H1 (cell line): ENCODE measurements at regions not wholly inside any gene's neighbourhood (a gene's known extent, or its start where the extent isn't known, plus 50 kb on each side); places are given as distances from the start of the nearest gene placed in this dataset.

Experiments used
- CTCF ChIA-PET: fragments of 300-600 bp; sonication (Branson Sonifier 250); formaldehyde crosslinking; loops from one replicate; lab custom pipeline; 2021; ENCODE audit not compliant: partially characterized antibody; lab: Charles Lee
- POLR2A ChIA-PET: fragments of 300-600 bp; sonication (Branson Sonifier 250); formaldehyde crosslinking; loops from one replicate; lab custom pipeline; 2021; ENCODE audit warnings: inconsistent platforms; ENCODE audit not compliant: partially characterized antibody; lab: Charles Lee
- DNase-seq, 2 experiments: peaks; one replicate each; pipeline versions ENCODE4 v3.0.0 to v3.0.0-alpha.2; 2010 to 2022; ENCODE audit warnings: low spot score in 2 of 2, low read depth in 1 of 2, mixed read lengths in 1 of 2
- FAIRE-seq: peaks from 2 replicates; lab custom pipeline; 2011; peaks lifted over from hg19 to GRCh38; lab: Jason Lieb, UNC
- H2AFZ ChIP-seq: 2 replicates; pipeline ENCODE4 v1.8.1; 2012; ENCODE audit warnings: low read length, inconsistent platforms
- H2AK5ac ChIP-seq: 2 replicates; pipeline ENCODE4 v1.6.1; 2013; ENCODE audit warnings: low read depth, low read length
- H2BK120ac ChIP-seq: replicated peaks from 2 replicates; pipeline ENCODE3; 2013; ENCODE audit warnings: low read depth, low read length, inconsistent platforms
- H2BK12ac ChIP-seq: 2 replicates; pipeline ENCODE4 v1.6.1; 2013; ENCODE audit warnings: low read depth, low read length
- H2BK15ac ChIP-seq: 2 replicates; pipeline ENCODE4 v1.6.1; 2013; ENCODE audit warnings: low read length
- H2BK20ac ChIP-seq: 2 replicates; pipeline ENCODE4 v1.6.1; 2013; ENCODE audit warnings: low read length
- H2BK5ac ChIP-seq: 2 replicates; pipeline ENCODE4 v1.6.1; 2013; ENCODE audit warnings: low read depth, low read length
- H3K14ac ChIP-seq: 2 replicates; pipeline ENCODE4 v1.6.1; 2013; ENCODE audit warnings: inconsistent platforms; ENCODE audit not compliant: insufficient read length
- H3K18ac ChIP-seq: 2 replicates; pipeline ENCODE4 v1.6.1; 2013; ENCODE audit warnings: low read length; ENCODE audit errors: extremely low read depth
- H3K23ac ChIP-seq: 2 replicates; pipeline ENCODE4 v1.6.1; 2013; ENCODE audit warnings: inconsistent platforms; ENCODE audit not compliant: insufficient read length
- H3K23me2 ChIP-seq: 2 replicates; pipeline ENCODE4 v1.6.1; 2013; ENCODE audit warnings: low read depth, low read length
- H3K27ac ChIP-seq: 2 replicates; pipeline ENCODE4 v1.6.1; 2011; ENCODE audit warnings: low read depth, low read length, inconsistent platforms
- H3K27me3 ChIP-seq, 4 experiments: replicated peaks in 1 of 4; 1 replicate in 1 of 4; 2 replicates in 3 of 4; pipeline versions ENCODE4 v1.6.1 to v1.8.1; 2011 to 2013; ENCODE audit warnings: low read length in 3 of 4, mild to moderate bottlenecking in 3 of 4, inconsistent platforms in 2 of 4, mixed read lengths in 2 of 4, moderate library complexity in 1 of 4; ENCODE audit not compliant: control insufficient read depth in 3 of 4, insufficient read depth in 3 of 4; ENCODE audit errors: extremely low read depth in 1 of 4
- H3K36me3 ChIP-seq, 4 experiments: 2 replicates each; pipeline versions ENCODE4 v1.6.1 to v1.8.1; 2011 to 2013; ENCODE audit warnings: mild to moderate bottlenecking in 4 of 4, low read length in 3 of 4, moderate library complexity in 2 of 4, control low read depth in 1 of 4, inconsistent platforms in 1 of 4; ENCODE audit not compliant: insufficient read depth in 4 of 4, control insufficient read depth in 2 of 4
- H3K4ac ChIP-seq: replicated peaks from 2 replicates; pipeline ENCODE3; 2013; ENCODE audit warnings: low read length, low read depth, mixed read lengths, inconsistent platforms; ENCODE audit not compliant: insufficient read length
- H3K4me1 ChIP-seq, 4 experiments: replicated peaks in 1 of 4; 1 replicate in 1 of 4; 2 replicates in 3 of 4; pipeline versions ENCODE4 v1.6.1 to v1.8.1; 2011 to 2013; ENCODE audit warnings: low read length in 3 of 4, inconsistent platforms in 2 of 4, mixed read lengths in 1 of 4; ENCODE audit not compliant: insufficient read depth in 4 of 4, control insufficient read depth in 3 of 4
- H3K4me2 ChIP-seq, 2 experiments: 2 replicates each; pipeline versions ENCODE4 v1.6.1 to v1.8.1; 2011 to 2013; ENCODE audit warnings: low read depth in 2 of 2, low read length in 2 of 2, control low read depth in 1 of 2, inconsistent platforms in 1 of 2, mild to moderate bottlenecking in 1 of 2; ENCODE audit not compliant: insufficient read depth in 1 of 2
- H3K4me3 ChIP-seq, 4 experiments: fragments of 200-600, 300-600 bp in 1 of 4; sonication (generic), shearing (Covaris generic), sonication (Bioruptor Twin) in 1 of 4; 2 replicates each; pipeline versions ENCODE4 v1.5.1 to v1.8.1; 2011 to 2016; ENCODE audit warnings: low read length in 4 of 4, low read depth in 3 of 4, control low read depth in 2 of 4, inconsistent platforms in 2 of 4, mild to moderate bottlenecking in 2 of 4, mixed read lengths in 1 of 4, moderate library complexity in 1 of 4; ENCODE audit not compliant: insufficient read depth in 2 of 4; ENCODE audit errors: extremely low read depth in 1 of 4
- H3K56ac ChIP-seq: replicated peaks from 2 replicates; pipeline ENCODE3; 2013; ENCODE audit warnings: low read depth, mild to moderate bottlenecking, mixed read lengths, low read length, inconsistent platforms; ENCODE audit not compliant: insufficient read length
- H3K79me1 ChIP-seq: 2 replicates; pipeline ENCODE4 v1.6.1; 2013; ENCODE audit warnings: low read depth, low read length, control low read depth
- H3K79me2 ChIP-seq, 2 experiments: 2 replicates each; pipeline versions ENCODE4 v1.6.1 to v1.8.1; 2012 to 2013; ENCODE audit warnings: low read length in 2 of 2, mild to moderate bottlenecking in 2 of 2, inconsistent platforms in 1 of 2; ENCODE audit not compliant: insufficient read depth in 2 of 2, control insufficient read depth in 1 of 2
- H3K9ac ChIP-seq, 4 experiments: replicated peaks in 1 of 4; 1 replicate in 1 of 4; 2 replicates in 3 of 4; pipeline versions ENCODE4 v1.6.1 to v1.8.1; 2011 to 2013; ENCODE audit warnings: low read depth in 3 of 4, low read length in 3 of 4, control low read depth in 2 of 4, mild to moderate bottlenecking in 2 of 4, moderate library complexity in 2 of 4, inconsistent platforms in 1 of 4; ENCODE audit errors: extremely low read depth in 1 of 4
- H3K9me3 ChIP-seq, 2 experiments: 2 replicates each; pipeline versions ENCODE4 v1.6.1 to v1.8.1; 2012 to 2013; ENCODE audit warnings: mild to moderate bottlenecking in 2 of 2, moderate library complexity in 2 of 2, control low read depth in 1 of 2, inconsistent platforms in 1 of 2, low read depth in 1 of 2, low read length in 1 of 2, mixed read lengths in 1 of 2; ENCODE audit not compliant: insufficient read depth in 2 of 2
- H4K20me1 ChIP-seq, 2 experiments: replicated peaks in 1 of 2; 2 replicates each; pipeline versions ENCODE3 to v1.8.1; 2011 to 2013; ENCODE audit warnings: inconsistent platforms in 2 of 2, low read length in 2 of 2, mild to moderate bottlenecking in 1 of 2; ENCODE audit not compliant: insufficient read depth in 2 of 2, control insufficient read depth in 1 of 2
- H4K5ac ChIP-seq: 2 replicates; pipeline ENCODE4 v1.6.1; 2013; ENCODE audit warnings: low read length, low read depth, mixed read lengths, inconsistent platforms; ENCODE audit not compliant: insufficient read length
- H4K8ac ChIP-seq: 2 replicates; pipeline ENCODE4 v1.8.0; 2013; ENCODE audit warnings: mild to moderate bottlenecking, moderate library complexity, low read length, inconsistent platforms; ENCODE audit not compliant: insufficient read depth; ENCODE audit errors: extremely low read depth
- H4K91ac ChIP-seq: replicated peaks from 2 replicates; pipeline ENCODE3; 2013; ENCODE audit warnings: low read length, mixed read lengths, inconsistent platforms; ENCODE audit not compliant: insufficient read length
- BCL11A ChIP-seq, 2 experiments: IDR thresholded peaks; one replicate each; pipeline ENCODE4 v1.6.1; 2011; ENCODE audit warnings: low read depth in 2 of 2, low read length in 2 of 2, mild to moderate bottlenecking in 2 of 2
- EP300 ChIP-seq, 2 experiments: IDR thresholded peaks; 1 replicate in 1 of 2; 2 replicates in 1 of 2; pipeline ENCODE4 v1.6.1; 2011 to 2012; ENCODE audit warnings: low read depth in 2 of 2, low read length in 2 of 2, mild to moderate bottlenecking in 2 of 2, borderline replicate concordance in 1 of 2, inconsistent platforms in 1 of 2, moderate library complexity in 1 of 2
- POU5F1 ChIP-seq: IDR thresholded peaks from 2 replicates; pipeline ENCODE4 v1.6.1; 2011; ENCODE audit warnings: low read depth, mild to moderate bottlenecking, low read length, moderate library complexity
- RFX5 ChIP-seq: IDR thresholded peaks from 2 replicates; pipeline ENCODE4 v1.6.1; 2011; ENCODE audit warnings: low read depth, low read length, improper control_type of control experiment, borderline replicate concordance
- TEAD4 ChIP-seq: IDR thresholded peaks from 2 replicates; pipeline ENCODE4 v1.6.1; 2012; ENCODE audit warnings: low read depth, low read length, inconsistent platforms, mixed read lengths
- ZNF274 ChIP-seq: IDR thresholded peaks from 2 replicates; pipeline ENCODE4 v1.7.0; 2012; ENCODE audit warnings: low read length, borderline replicate concordance; ENCODE audit errors: extremely low read depth
- WGBS, 2 experiments: shearing (Covaris generic) in 1 of 2; methylation state at CpG; one replicate each; pipeline versions ENCODE4 v1.1.6 to v1.1.7; 2013 to 2015; ENCODE audit warnings: low lambda C conversion rate in 2 of 2, mixed read lengths in 2 of 2, inconsistent platforms in 1 of 2, low coverage in 1 of 2, missing lambda C conversion rate in 1 of 2; ENCODE audit not compliant: insufficient replicate concordance in 2 of 2, insufficient coverage in 1 of 2, insufficient read length in 1 of 2; ENCODE audit errors: extremely low coverage in 1 of 2, missing lambda C conversion rate in 1 of 2; 5-methylcytosine and 5-hydroxymethylcytosine counted together
- TF ChIP-seq, protein P1 (sequence below): IDR thresholded peaks from 2 replicates; pipeline ENCODE4 v1.6.1; 2012; ENCODE audit warnings: inconsistent platforms

DNA sequence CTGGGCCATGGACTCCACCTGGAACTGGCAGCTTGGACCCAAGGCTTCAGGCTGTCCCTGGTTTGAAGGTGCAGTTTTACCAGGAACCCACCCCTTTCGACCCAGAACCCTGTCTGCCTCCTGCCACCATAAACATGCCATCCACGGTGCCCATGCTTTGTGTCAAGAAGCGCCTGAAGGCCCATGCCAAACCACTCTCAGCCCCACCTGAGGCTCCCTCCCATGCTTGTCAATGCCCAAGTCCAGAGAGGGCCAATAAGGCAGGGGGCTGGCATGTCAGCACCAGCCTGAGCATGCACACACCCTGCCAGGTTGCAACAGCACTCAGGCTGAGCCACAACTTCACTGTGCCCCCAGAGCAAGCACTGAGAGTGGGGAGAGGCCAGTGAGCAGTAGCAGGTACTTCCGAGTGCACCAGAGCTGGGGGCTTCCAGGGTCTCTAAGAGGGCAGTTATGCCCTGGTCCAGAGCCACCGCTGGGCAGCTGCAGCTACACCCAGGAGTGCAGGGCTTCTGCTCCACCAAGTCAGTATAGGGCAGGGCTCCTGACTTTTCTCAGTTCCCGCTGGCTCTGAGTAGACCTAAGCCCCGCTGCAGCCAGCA, 1256.0 kb downstream of the AMY1C start:
- Histone ChIP-seq H3K23me2 (no peaks in the 10 kb centered on the region), H3K14ac (no peak overlapping the region), H3K79me1 (no peaks in the 10 kb centered on the region), H3K9me3 (no peaks in the 10 kb centered on the region), H3K18ac (no peak overlapping the region), H2BK12ac (no peak overlapping the region), H2AK5ac (no peak overlapping the region), H3K23ac (no peak overlapping the region), H3K79me2 (no peaks in the 10 kb centered on the region), H3K4ac (no peak overlapping the region), H3K4me1 (no peaks in the 10 kb centered on the region), H2AFZ (no peak overlapping the region), H4K20me1 (no peaks in the 10 kb centered on the region), H3K27me3 (no peaks in the 10 kb centered on the region), H4K91ac (no peak overlapping the region), H3K56ac (no peak overlapping the region), H3K36me3 (no peaks in the 10 kb centered on the region), H3K4me3 (no peak overlapping the region), H2BK120ac (no peak overlapping the region), H2BK20ac (no peak overlapping the region), H2BK15ac (no peak overlapping the region), H2BK5ac (no peak overlapping the region), H3K9ac (no peak overlapping the region), H4K8ac (no peak overlapping the region), H3K27ac (no peak overlapping the region), H3K4me2 (no peak overlapping the region), H4K5ac (no peak overlapping the region)
- TF ChIP-seq TEAD4 (no peak), ZNF274 (no peak), BCL11A (IDR thresholded peaks at IDR 0.05; ENCODE audit: low read depth in 2 of 2, low read length in 2 of 2) (no peak), EP300 (IDR thresholded peaks at IDR 0.05; ENCODE audit: borderline replicate concordance in 1 of 2, low read depth in 2 of 2, low read length in 2 of 2) (no peak), RFX5 (no peak), POU5F1 (no peak)
- TF ChIP-seq, protein P1, sequence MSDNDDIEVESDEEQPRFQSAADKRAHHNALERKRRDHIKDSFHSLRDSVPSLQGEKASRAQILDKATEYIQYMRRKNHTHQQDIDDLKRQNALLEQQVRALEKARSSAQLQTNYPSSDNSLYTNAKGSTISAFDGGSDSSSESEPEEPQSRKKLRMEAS = no peak
- no peak for FAIRE-seq
- no peak for DNase-seq
- 94% methylated on average over 7 of the region's 7 CpGs; no CpG with 5 or more reads in 1 of the 2 experiments for WGBS, 2 experiments
- CTCF ChIA-PET = interaction anchor here (1.1 to 2.2 kb wide), 2 partner anchors 12 to 20 kb away, joined by 3 to 9 read pairs; no protein-coding TSS in a partner anchor
- POLR2A ChIA-PET = no interaction called here
